ENCODE measurements at regions not wholly inside any gene's neighbourhood (a gene's known extent, or its start where the extent isn't known, plus 50 kb on each side); places are given as distances from the start of the nearest gene placed in this dataset.

DNA sequence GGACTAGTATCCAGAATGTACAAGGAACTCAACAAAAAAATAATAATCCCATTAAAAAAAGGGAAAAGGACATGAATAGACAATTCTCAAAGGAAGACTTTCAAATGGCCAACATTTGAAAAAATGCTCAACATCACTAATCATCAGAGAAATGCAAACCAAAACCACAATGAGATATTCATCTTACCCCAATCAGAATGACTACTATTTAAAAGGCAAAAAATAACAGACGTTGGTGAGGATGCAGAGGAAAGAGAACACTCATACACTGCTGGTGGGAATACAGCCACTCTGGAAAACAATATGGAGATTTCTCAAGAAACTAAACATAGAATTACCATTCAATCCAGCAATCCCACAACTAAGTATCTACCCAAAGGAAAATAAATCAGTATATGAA, 133.1 kb downstream of the KDR start:
- no peak overlapping the region for H3K27ac ChIP-seq
- TF ChIP-seq, protein P1, sequence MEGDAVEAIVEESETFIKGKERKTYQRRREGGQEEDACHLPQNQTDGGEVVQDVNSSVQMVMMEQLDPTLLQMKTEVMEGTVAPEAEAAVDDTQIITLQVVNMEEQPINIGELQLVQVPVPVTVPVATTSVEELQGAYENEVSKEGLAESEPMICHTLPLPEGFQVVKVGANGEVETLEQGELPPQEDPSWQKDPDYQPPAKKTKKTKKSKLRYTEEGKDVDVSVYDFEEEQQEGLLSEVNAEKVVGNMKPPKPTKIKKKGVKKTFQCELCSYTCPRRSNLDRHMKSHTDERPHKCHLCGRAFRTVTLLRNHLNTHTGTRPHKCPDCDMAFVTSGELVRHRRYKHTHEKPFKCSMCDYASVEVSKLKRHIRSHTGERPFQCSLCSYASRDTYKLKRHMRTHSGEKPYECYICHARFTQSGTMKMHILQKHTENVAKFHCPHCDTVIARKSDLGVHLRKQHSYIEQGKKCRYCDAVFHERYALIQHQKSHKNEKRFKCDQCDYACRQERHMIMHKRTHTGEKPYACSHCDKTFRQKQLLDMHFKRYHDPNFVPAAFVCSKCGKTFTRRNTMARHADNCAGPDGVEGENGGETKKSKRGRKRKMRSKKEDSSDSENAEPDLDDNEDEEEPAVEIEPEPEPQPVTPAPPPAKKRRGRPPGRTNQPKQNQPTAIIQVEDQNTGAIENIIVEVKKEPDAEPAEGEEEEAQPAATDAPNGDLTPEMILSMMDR (IDR thresholded peaks at IDR 0.05) = no peak
- no peaks in the 10 kb centered on the region for H3K36me3 ChIP-seq
- no peaks in the 10 kb centered on the region for H3K4me1 ChIP-seq
- no peaks in the 10 kb centered on the region for H3K27me3 ChIP-seq
- no peak overlapping the region for H3K4me3 ChIP-seq
- intact Hi-C loops (cut with DNase I) = no loop called here
- no peak for ATAC-seq
- no peak for DNase-seq
- peaks cover 0 to 28% of the 10 kb centered on the region in 2 donors for H3K9me3 ChIP-seq

DNA sequence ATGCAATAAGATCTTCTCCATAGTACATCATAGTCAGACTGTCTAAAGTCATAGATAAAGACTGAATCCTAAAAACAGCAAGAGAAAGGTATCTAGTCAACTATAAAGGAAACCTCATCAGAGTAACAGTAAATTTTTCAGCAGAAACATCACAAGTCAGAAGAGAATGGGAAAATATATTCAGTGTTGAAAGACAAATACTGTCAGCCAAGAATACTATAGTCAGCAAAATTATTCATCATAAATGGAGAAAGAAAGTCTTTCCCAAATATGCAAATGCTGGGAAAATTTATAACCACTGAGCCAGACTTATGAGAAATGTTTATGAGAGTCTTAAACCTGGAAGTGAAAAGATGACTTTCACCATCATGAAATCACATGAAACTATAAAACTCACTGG, 136.7 kb downstream of the KDR start:
- ATAC-seq (no peak), DNase-seq (no peak)
- no peaks in the 10 kb centered on the region for H3K4me1 ChIP-seq
- H3K36me3 ChIP-seq = no peaks in the 10 kb centered on the region
- intact Hi-C loops (cut with DNase I) = no loop called here
- no peak overlapping the region for H3K27ac ChIP-seq
- TF ChIP-seq, protein P1 (IDR thresholded peaks at IDR 0.05) = no peak
- H3K27me3 ChIP-seq = no peaks in the 10 kb centered on the region
- no peak overlapping the region for H3K4me3 ChIP-seq
- H3K9me3 ChIP-seq = peaks cover 0 to 28% of the 10 kb centered on the region in 2 donors

DNA sequence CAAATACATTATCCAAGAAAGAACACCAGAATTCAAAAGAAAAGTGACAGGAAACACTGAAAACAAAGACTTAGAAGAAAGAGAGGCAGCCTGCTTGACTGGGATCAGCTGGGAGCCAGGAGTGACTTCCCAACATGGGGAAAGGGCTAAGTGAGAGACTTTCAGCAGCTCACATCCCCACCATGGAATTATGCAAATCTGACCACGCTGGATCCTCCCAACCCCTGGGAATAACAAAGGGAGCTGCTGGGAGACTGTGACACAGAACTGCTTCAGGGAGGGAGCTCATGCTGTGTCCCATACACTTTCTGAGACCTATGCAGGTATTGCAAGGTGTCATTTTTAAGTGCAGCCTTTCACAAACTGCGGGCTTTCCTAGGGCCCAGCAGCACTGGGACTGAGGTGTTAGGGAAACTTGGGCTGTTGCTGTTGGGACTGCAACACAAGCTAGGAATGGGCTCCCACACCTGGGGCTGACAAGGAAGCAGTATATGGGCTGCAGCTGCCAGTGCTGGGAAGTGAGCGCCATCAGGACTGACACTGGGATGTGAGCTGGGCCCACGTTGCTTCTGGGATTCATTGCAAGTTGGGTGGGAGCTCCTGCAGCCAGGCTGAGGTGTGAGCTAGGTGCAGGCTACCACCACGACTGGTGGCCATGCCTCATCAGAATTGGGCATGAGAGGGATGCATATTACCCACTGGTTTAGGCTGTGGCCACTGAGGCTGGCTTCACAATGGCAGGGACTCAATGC, 139.1 kb downstream of the KDR start:
- intact Hi-C loops (cut with DNase I) = no loop called here
- TF ChIP-seq, protein P1 (IDR thresholded peaks at IDR 0.05) = no peak
- H3K9me3 ChIP-seq = peaks cover 0 to 25% of the 10 kb centered on the region in 2 donors

DNA sequence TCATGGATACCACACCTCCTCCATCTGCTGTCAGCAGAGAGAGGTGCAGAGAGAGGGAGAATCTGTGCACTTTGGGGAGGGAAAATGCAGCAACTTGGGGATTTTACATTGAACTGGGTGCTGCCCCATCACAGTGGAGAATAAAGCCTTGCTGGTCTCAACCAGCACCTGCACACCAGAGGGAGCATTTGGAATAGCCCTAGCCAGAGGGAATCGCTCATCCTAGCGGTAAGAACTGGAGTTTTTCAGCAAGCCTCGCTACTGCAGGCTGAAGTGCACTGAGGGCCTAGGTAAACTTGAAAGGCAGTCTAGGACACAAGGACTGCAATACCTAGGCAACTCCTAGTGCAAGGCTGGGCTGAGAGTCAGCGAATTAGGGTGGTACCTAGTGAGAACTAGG, 148.7 kb downstream of the KDR start:
- H3K27me3 ChIP-seq = no peaks in the 10 kb centered on the region
- no peaks in the 10 kb centered on the region for H3K4me1 ChIP-seq
- no peak overlapping the region for H3K27ac ChIP-seq
- intact Hi-C loops (cut with DNase I) = no loop called here
- DNase-seq (no peak), ATAC-seq (peak; percentile 34)
- H3K36me3 ChIP-seq = no peaks in the 10 kb centered on the region
- H3K4me3 ChIP-seq = no peak overlapping the region
- TF ChIP-seq, protein P1 (IDR thresholded peaks at IDR 0.05) = no peak
- H3K9me3 ChIP-seq = no peaks in the 10 kb centered on the region

More for the DNA sequence above, 139.1 kb downstream of the KDR start:
- ATAC-seq = no peak
- H3K27ac ChIP-seq = no peak overlapping the region
- no peak overlapping the region for H3K4me3 ChIP-seq
- no peak for DNase-seq
- no peaks in the 10 kb centered on the region for H3K27me3 ChIP-seq
- H3K36me3 ChIP-seq = no peaks in the 10 kb centered on the region
- H3K4me1 ChIP-seq = no peaks in the 10 kb centered on the region

DNA sequence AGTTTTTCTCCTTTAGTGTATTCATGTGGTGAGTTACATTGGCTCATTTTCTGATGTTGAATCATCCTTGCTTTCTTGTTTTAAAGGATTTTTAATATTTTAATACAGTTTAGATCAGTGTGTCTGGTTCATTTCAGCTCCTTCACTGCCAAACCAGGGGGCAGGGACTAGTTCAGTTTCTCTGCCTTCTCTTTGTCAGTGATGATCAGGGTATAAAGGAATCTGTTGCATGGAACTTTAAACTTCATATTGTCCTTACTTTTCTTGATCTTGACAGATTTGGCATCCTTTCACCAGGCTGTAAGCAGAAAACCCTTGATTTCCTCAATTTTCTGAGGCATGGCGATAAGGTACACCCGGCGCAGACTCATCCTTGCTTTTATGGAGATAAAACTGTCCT, 149.4 kb downstream of the KDR start:
- ATAC-seq = no peak
- Histone ChIP-seq H3K4me3 (no peak overlapping the region), H3K4me1 (no peaks in the 10 kb centered on the region), H3K9me3 (no peaks in the 10 kb centered on the region), H3K36me3 (no peaks in the 10 kb centered on the region), H3K27me3 (no peaks in the 10 kb centered on the region), H3K27ac (no peak overlapping the region)
- intact Hi-C loops (cut with DNase I) = no loop called here
- TF ChIP-seq, protein P1 (IDR thresholded peaks at IDR 0.05) = no peak
- no peak for DNase-seq

All from left lung (tissue), 4 donors.